ENCODE measurements at regions not wholly inside any gene's neighbourhood (a gene's known extent, or its start where the extent isn't known, plus 50 kb on each side); places are given as distances from the start of the nearest gene placed in this dataset.

DNA sequence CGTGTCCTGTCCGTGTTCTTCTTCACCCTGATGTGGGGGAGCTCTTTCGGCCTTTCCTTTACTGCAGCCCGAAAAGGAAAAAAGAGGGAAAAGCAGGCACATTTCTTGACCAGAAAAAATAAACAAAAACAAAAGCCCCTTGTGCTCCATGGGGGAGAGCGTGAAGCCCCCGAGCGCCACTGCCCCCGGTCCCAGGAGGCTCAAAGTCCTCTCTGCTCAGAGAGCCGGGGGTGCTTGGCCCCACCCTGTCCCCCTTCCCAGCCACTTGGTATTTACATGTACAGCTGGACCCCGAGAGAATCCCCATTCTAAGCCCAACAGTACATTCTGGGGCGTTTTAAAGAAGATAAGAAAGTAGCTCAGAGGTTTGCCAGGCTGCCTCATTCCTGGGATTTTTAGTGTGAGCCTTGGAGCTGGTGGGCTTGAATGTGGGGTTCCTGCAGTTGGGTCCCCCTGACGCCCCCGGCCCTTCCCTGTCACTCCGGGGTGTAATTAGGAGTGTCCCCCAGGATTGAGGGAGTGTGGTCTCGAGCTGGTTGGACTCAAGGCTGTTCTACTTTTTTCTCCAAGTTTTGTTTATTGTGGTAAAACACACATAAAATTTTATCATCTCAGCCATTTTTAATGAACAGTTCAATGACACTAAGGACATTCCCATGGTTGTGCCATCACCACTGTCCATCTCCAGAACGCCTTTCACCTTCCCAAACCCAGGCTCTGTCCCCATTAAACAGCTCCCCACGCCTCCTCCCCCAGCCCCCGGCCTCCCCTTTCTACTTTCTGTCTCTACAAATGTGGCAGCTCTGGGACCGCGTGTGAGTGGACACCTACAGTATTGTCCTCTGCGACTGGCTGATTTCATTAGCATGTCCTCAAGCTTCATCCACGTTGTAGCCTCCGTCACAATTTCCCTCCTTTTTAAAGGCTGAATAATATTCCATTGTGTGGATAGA lies 55.7 kb upstream of the BHLHE23 start:
- H3K36me3 ChIP-seq = no peaks in the 10 kb centered on the region
- H3K4me3 ChIP-seq = no peak overlapping the region
- no peaks in the 10 kb centered on the region for H3K4me1 ChIP-seq
- no peak for DNase-seq (ENCODE audit: extremely low spot score)
- peaks cover 0 to 94% (median 11%) of the 10 kb centered on the region in 4 donors for H3K27me3 ChIP-seq
- WGBS = 81% methylated on average over 23 of the region's 23 CpGs
- TF ChIP-seq POLR2AphosphoS5 (IDR thresholded peaks at IDR 0.05) = no peak
- TF ChIP-seq EP300 (IDR thresholded peaks at IDR 0.05) = no peak
- no peak for TF ChIP-seq POLR2A (IDR thresholded peaks at IDR 0.05; ENCODE audit: low read depth)
- TF ChIP-seq, protein P1, sequence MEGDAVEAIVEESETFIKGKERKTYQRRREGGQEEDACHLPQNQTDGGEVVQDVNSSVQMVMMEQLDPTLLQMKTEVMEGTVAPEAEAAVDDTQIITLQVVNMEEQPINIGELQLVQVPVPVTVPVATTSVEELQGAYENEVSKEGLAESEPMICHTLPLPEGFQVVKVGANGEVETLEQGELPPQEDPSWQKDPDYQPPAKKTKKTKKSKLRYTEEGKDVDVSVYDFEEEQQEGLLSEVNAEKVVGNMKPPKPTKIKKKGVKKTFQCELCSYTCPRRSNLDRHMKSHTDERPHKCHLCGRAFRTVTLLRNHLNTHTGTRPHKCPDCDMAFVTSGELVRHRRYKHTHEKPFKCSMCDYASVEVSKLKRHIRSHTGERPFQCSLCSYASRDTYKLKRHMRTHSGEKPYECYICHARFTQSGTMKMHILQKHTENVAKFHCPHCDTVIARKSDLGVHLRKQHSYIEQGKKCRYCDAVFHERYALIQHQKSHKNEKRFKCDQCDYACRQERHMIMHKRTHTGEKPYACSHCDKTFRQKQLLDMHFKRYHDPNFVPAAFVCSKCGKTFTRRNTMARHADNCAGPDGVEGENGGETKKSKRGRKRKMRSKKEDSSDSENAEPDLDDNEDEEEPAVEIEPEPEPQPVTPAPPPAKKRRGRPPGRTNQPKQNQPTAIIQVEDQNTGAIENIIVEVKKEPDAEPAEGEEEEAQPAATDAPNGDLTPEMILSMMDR (IDR thresholded peaks at IDR 0.05) = no peak
- no peak overlapping the region for H3K27ac ChIP-seq (replicated peaks in 1 of 4)
- intact Hi-C loops (cut with DNase I) = no loop called here
- H3K9me3 ChIP-seq = no peaks in the 10 kb centered on the region

DNA sequence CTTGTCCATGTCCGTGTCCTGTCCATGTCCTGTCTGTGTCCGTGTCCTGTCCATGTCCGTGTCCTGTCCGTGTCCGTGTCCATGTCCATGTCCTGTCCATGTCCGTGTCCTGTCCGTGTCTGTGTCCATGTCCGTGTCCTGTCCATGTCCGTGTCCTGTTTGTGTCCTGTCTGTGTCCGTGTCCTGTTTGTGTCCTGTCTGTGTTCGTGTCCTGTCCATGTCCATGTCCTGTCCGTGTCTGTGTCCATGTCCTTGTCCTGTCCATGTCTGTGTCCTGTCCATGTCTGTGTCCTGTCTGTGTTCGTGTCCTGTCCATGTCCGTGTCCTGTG lies 55.0 kb upstream of the BHLHE23 start:
- no peak for TF ChIP-seq EP300 (IDR thresholded peaks at IDR 0.05)
- TF ChIP-seq, protein P1 (IDR thresholded peaks at IDR 0.05) = no peak
- Histone ChIP-seq H3K4me1 (peaks cover 0 to under 1% (median under 1%) of the 10 kb centered on the region in 4 donors), H3K27ac (replicated peaks in 1 of 4) (no peak overlapping the region), H3K36me3 (no peaks in the 10 kb centered on the region), H3K27me3 (peaks cover 0 to 90% (median 11%) of the 10 kb centered on the region in 4 donors), H3K9me3 (no peaks in the 10 kb centered on the region), H3K4me3 (no peak overlapping the region)
- 92% methylated on average over 13 of the region's 14 CpGs for WGBS
- intact Hi-C loops (cut with DNase I) = no loop called here
- no peak for DNase-seq (ENCODE audit: extremely low spot score)

DNA sequence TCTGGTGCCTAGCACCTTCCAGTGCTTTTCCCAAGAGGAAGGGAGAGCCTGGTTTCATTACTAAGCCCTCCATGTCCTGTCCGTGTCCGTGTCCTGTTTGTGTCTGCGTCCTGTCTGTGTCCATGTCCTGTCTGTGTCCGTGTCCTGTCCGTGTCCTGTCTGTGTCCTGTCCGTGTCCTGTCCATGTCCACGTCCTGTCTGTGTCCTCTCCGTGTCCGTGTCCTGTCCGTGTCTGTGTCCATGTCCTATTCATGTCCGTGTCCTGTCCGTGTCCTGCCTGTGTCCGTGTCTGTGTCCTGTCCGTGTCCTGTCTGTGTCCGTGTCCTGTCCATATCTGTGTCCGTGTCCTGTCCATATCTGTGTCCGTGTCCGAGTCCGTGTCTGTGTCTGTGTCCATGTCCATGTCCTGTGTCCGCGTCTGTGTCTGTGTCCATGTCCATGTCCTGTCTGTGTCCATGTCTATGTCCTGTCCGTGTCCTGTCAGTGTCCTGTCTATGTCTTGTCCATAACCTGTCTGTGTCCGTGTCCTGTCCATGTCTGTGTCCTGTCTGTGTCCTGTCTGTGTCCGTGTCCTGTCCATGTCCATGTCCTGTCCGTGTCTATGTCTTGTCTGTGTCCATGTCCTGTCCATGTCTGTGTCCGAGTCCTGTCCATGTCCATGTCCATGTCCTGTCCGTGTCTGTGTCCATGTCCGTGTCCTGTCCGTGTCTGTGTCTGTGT lies 54.4 kb upstream of the BHLHE23 start:
- WGBS = 91% methylated on average over 29 of the region's 29 CpGs
- Histone ChIP-seq H3K27me3 (peaks cover 0 to 90% (median 11%) of the 10 kb centered on the region in 4 donors), H3K27ac (replicated peaks in 1 of 4) (no peak overlapping the region), H3K9me3 (no peaks in the 10 kb centered on the region), H3K4me1 (peaks cover 1 to 6% (median 5%) of the 10 kb centered on the region in 4 donors), H3K4me3 (no peak overlapping the region), H3K36me3 (no peaks in the 10 kb centered on the region)
- DNase-seq (ENCODE audit: extremely low spot score) = no peak
- intact Hi-C loops (cut with DNase I) = no loop called here
- TF ChIP-seq, protein P1 (IDR thresholded peaks at IDR 0.05) = no peak
- TF ChIP-seq POLR2AphosphoS5 (IDR thresholded peaks at IDR 0.05) (no peak), EP300 (IDR thresholded peaks at IDR 0.05) (no peak), POLR2A (IDR thresholded peaks at IDR 0.05; ENCODE audit: low read depth) (no peak)

DNA sequence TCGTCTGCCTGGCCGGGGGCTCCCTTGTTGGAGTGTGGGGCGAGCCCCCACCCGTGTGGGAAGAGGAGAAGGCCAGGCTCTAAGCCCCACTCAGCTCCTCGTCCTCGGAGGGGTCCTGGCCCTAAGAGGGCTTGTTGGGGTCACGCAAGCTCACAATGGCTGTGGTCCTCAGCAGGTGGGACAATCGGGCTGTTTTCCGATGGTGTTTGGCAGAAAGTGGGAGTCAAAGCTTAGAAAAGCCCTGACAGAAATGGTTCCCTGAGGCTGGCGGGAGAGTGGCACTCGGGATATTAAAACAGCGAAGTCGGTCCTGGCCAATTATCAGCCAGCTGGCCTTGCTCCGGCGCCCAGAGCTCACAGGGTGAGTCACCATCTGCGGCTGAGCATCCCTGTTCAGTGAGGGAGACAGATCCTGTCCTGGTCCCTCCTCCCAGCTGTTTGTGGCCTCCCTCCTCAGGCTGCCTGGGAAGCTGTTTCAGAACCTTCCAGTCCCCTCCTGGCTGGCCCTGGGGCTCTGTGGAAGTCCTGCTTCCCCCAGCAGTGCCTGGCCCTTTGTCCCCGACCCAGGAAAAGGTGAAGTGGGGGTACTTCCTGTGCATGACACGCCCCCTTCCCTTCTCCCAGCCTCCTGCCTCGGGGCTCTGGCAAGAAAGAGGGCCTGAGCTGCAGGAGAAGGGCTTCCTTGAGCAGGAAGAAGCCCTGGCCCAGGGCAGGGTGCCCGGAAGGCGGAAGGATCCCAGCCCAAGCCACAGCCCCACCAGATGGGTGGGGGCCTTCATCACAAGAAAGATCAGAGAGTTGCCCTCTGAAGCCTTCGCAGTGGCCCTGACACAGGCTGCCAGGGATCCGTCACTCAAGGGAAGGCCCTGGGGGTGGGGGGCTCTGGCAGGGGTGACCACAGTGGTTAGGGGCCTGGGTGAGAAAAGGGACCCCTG lies 53.6 kb upstream of the BHLHE23 start:
- intact Hi-C loops (cut with DNase I) = no loop called here
- WGBS = 57% methylated on average over 11 of the region's 23 CpGs
- DNase-seq (ENCODE audit: extremely low spot score) = no peak
- Histone ChIP-seq H3K27ac (replicated peaks in 1 of 4) (no peak overlapping the region), H3K4me1 (peaks cover 2 to 10% (median 8%) of the 10 kb centered on the region in 4 donors), H3K27me3 (peaks cover 0 to 90% (median 14%) of the 10 kb centered on the region in 4 donors), H3K4me3 (no peak overlapping the region), H3K36me3 (no peaks in the 10 kb centered on the region), H3K9me3 (no peaks in the 10 kb centered on the region)
- no peak for TF ChIP-seq EP300 (IDR thresholded peaks at IDR 0.05)
- TF ChIP-seq, protein P1 (IDR thresholded peaks at IDR 0.05) = no peak
- no peak for TF ChIP-seq POLR2AphosphoS5 (IDR thresholded peaks at IDR 0.05)
- no peak for TF ChIP-seq POLR2A (IDR thresholded peaks at IDR 0.05; ENCODE audit: low read depth)
